Keratinocyte (primary cell): ENCODE measurements at regions not wholly inside any gene's neighbourhood (a gene's known extent, or its start where the extent isn't known, plus 50 kb on each side); places are given as distances from the start of the nearest gene placed in this dataset.

ENCODE experiments used
- EZH2 ChIP-seq: IDR thresholded peaks from one replicate; pipeline ENCODE4 v1.6.1; 2012; ENCODE audit warnings: inconsistent platforms, mild to moderate bottlenecking, low read length, moderate library complexity
- TF ChIP-seq, protein P1 (sequence below), 3 experiments: IDR thresholded peaks in 1 of 3; conservative IDR thresholded peaks in 1 of 3; optimal IDR thresholded peaks in 1 of 3; 2 replicates in 2 of 3; 3 replicates in 1 of 3; pipeline versions ENCODE3 to v1.5.1; 2011; ENCODE audit warnings: low read length in 3 of 3, mild to moderate bottlenecking in 3 of 3, moderate library complexity in 2 of 3, control low read depth in 1 of 3, inconsistent platforms in 1 of 3; ENCODE audit not compliant: insufficient read depth in 2 of 3; ENCODE audit errors: extremely low read depth in 1 of 3

DNA sequence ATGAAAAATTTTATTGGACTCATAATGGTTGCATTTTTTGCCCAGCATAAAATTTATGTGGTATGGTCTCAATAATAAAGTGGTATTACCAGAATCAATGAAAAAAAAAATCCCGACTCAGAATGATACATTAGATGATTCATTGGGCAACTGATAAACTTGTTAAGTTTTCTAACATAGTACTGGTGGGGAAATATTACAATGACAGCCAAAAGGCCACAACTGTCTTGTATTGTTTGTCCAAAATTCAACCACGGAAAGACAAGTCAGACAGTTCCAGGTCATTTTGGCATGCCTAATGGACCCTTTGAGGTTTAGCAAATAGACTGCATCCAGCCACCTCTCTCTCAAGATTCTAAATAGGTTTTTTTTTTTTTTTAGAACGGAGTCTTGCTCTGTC, 70.5 kb upstream of the TRIM9 start:
- TF ChIP-seq, protein P1, sequence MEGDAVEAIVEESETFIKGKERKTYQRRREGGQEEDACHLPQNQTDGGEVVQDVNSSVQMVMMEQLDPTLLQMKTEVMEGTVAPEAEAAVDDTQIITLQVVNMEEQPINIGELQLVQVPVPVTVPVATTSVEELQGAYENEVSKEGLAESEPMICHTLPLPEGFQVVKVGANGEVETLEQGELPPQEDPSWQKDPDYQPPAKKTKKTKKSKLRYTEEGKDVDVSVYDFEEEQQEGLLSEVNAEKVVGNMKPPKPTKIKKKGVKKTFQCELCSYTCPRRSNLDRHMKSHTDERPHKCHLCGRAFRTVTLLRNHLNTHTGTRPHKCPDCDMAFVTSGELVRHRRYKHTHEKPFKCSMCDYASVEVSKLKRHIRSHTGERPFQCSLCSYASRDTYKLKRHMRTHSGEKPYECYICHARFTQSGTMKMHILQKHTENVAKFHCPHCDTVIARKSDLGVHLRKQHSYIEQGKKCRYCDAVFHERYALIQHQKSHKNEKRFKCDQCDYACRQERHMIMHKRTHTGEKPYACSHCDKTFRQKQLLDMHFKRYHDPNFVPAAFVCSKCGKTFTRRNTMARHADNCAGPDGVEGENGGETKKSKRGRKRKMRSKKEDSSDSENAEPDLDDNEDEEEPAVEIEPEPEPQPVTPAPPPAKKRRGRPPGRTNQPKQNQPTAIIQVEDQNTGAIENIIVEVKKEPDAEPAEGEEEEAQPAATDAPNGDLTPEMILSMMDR (optimal IDR thresholded peaks at IDR 0.05 in 1 of 3, IDR thresholded peaks at IDR 0.05 in 1 of 3, conservative IDR thresholded peaks at IDR 0.05 in 1 of 3; ENCODE audit: extremely low read depth in 1 of 3, insufficient read depth in 2 of 3, low read length in 3 of 3): no peak
- no peak for TF ChIP-seq EZH2
